H1 (cell line): ENCODE measurements at regions not wholly inside any gene's neighbourhood (a gene's known extent, or its start where the extent isn't known, plus 50 kb on each side); places are given as distances from the start of the nearest gene placed in this dataset.

Experiments used
- RFX5 ChIP-seq: IDR thresholded peaks from 2 replicates; pipeline ENCODE4 v1.6.1; 2011; ENCODE audit warnings: low read depth, low read length, improper control_type of control experiment, borderline replicate concordance
- SRF ChIP-seq: IDR thresholded peaks from 2 replicates; pipeline ENCODE4 v1.6.1; 2011; ENCODE audit warnings: mild to moderate bottlenecking, low read depth, low read length, moderate library complexity

GRCh38 chr1:194339471-194339870 is 1153.1 kb upstream of the B3GALT2 start (continued):
- no peak for TF ChIP-seq RFX5
- no peak for TF ChIP-seq SRF
